GM19468 (cell line): ENCODE measurements at regions not wholly inside any gene's neighbourhood (a gene's known extent, or its start where the extent isn't known, plus 50 kb on each side); places are given as distances from the start of the nearest gene placed in this dataset.
"Not testable (repeated sequence)": the region's sequence is repeated elsewhere in the genome, so short reads cannot be mapped to it uniquely, and the experiment has no call there.

Experiments
- ATAC-seq: cut with Tn5 transposase; IDR thresholded peaks from one replicate; pipeline ENCODE4 v1.9.1; 2021; ENCODE audit warnings: mild to moderate bottlenecking, moderate library complexity, moderate number of reproducible peaks; ENCODE audit not compliant: unreplicated experiment; ENCODE audit errors: extremely low read depth

GRCh38 chr1:104630567-104631149 is 881.0 kb downstream of the AMY1C start:
- ATAC-seq, result no peak

GRCh38 chr1:104636581-104636980 is 886.9 kb downstream of the AMY1C start:
- peak; percentile 46 for ATAC-seq

GRCh38 chr1:104646233-104646632 is 896.5 kb downstream of the AMY1C start:
- no peak for ATAC-seq

- no peak for ATAC-seq
Measured at GRCh38 chr1:104648269-104648691, 898.6 kb downstream of the AMY1C start.

GRCh38 chr1:104664374-104664773 is 914.7 kb downstream of the AMY1C start:
- ATAC-seq, result not testable (repeated sequence)

GRCh38 chr1:104665300-104665699 is 915.6 kb downstream of the AMY1C start:
- no peak for ATAC-seq

- ATAC-seq, result no peak
Measured at GRCh38 chr1:104671684-104672353, 922.1 kb downstream of the AMY1C start.

- ATAC-seq, result peak; percentile 76
Measured at GRCh38 chr1:104699433-104699832, 949.7 kb downstream of the AMY1C start.

- no peak for ATAC-seq
Measured at GRCh38 chr1:104702731-104703130, 953.0 kb downstream of the AMY1C start.

GRCh38 chr1:104706631-104707147 is 957.0 kb downstream of the AMY1C start:
- ATAC-seq, result no peak

- no peak for ATAC-seq
Measured at GRCh38 chr1:104718752-104719151, 969.1 kb downstream of the AMY1C start.

GRCh38 chr1:104720741-104721140 is 971.0 kb downstream of the AMY1C start:
- ATAC-seq, result no peak

- no peak for ATAC-seq
Measured at GRCh38 chr1:104726917-104727316, 977.2 kb downstream of the AMY1C start.

GRCh38 chr1:104733866-104734265 is 984.2 kb downstream of the AMY1C start:
- ATAC-seq, result no peak

- ATAC-seq, result no peak
Measured at GRCh38 chr1:104745875-104746274, 996.2 kb downstream of the AMY1C start.

- ATAC-seq, result peak; percentile 46
Measured at GRCh38 chr1:104746994-104747393, 997.3 kb downstream of the AMY1C start.

GRCh38 chr1:104760017-104760416 is 1010.3 kb downstream of the AMY1C start:
- peak; percentile 92 for ATAC-seq

GRCh38 chr1:104761961-104762570 is 1012.4 kb downstream of the AMY1C start:
- ATAC-seq, result no peak

- peak; percentile 25 for ATAC-seq
Measured at GRCh38 chr1:104765085-104765484, 1015.4 kb downstream of the AMY1C start.

GRCh38 chr1:104768466-104768865 is 1018.8 kb downstream of the AMY1C start:
- peak; percentile 74 for ATAC-seq

GRCh38 chr1:104780470-104781078 is 1030.9 kb downstream of the AMY1C start:
- ATAC-seq, result peak; percentile 49
